ENCODE measurements at regions not wholly inside any gene's neighbourhood (a gene's known extent, or its start where the extent isn't known, plus 50 kb on each side); places are given as distances from the start of the nearest gene placed in this dataset.
"Not testable (repeated sequence)": the region's sequence is repeated elsewhere in the genome, so short reads cannot be mapped to it uniquely, and the experiment has no call there.

DNA sequence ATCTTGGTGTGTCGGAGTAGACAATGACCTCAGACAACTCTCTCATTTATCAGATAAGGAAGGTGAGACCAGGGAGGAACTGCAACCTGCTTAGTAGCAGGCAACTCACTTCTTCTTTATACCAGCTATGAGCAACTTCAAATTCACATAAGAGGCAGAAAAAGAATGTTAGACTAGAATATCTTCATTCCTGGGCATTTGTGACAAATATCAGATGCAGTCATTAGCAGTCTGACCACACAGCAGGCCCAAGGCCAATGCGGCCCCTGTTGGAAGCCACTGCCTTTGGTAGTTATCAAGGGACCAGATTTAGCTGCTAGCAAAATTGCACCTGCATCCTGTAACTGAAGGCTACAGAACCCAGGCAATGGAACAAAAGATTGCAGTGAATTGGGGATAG is 219.2 kb upstream of the RASGEF1B start:
- TF ChIP-seq ZNF274 (IDR thresholded peaks at IDR 0.05; ENCODE audit: low read depth, low read length) = no peak

DNA sequence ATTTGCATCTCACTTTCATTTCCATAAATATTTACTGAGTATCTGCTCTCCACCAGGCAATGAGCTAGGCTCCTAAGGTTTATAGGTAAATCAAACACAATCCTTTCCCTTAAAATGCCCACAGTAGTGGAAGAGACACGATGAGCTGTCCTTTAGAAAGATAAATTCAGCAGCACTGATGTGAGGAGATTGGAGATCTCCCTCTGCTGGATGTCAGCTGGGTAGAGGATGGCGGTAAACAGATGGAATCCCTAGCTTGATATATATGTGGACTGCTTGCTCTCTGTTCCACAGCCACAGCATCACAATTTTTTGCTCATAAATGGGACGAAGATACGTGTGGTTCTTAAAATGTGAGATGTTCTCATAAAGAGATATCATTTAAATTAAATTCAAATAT is 216.4 kb upstream of the RASGEF1B start:
- no peak for TF ChIP-seq ZNF274 (IDR thresholded peaks at IDR 0.05; ENCODE audit: low read depth, low read length)
- no peak overlapping the region for H3K4me3 ChIP-seq (ENCODE audit: low read length)

More for the DNA sequence above, 219.2 kb upstream of the RASGEF1B start:
- H3K4me3 ChIP-seq (ENCODE audit: low read length) = no peak overlapping the region

DNA sequence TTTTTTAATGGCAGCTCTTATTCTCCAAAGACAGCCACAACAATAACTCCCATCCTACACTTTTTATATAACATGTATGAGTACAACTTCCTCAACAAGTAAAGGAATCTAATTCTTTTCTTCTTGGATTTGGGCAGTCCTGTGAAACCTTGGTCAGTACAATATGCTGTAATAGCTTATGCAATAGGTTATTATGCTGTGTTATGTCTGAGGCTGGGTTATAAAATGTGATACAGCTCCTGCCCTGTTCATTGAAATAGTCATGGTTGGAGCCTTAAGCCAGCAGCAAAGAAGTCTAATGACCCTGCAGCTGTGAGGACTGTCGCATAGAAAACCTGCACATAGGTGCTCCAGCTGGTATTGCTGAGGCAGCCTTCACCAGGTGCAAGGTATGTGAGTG is 215.8 kb upstream of the RASGEF1B start:
- TF ChIP-seq ZNF274 (IDR thresholded peaks at IDR 0.05; ENCODE audit: low read depth, low read length) = no peak
- no peak overlapping the region for H3K4me3 ChIP-seq (ENCODE audit: low read length)

DNA sequence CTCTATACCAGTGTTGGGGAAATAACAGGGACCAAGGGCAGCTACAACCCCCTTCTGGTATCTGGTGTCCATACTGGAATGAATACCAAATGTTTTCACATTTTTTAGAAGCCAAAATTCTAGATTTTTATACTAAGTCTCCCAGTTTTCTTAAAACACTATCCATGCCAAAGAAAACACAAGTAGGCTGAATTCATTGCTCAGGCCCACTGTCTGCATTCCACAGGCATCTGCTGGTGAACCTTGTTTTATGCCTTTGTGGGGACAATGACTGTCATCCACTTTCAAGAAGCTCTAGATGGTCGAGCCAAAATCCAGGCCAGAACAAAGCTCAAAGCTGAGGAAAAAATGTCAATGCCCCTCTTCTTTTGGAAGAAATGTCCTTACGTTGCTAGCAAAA is 213.4 kb upstream of the RASGEF1B start:
- H3K4me3 ChIP-seq (ENCODE audit: low read length) = no peak overlapping the region
- TF ChIP-seq ZNF274 (IDR thresholded peaks at IDR 0.05; ENCODE audit: low read depth, low read length) = no peak

DNA sequence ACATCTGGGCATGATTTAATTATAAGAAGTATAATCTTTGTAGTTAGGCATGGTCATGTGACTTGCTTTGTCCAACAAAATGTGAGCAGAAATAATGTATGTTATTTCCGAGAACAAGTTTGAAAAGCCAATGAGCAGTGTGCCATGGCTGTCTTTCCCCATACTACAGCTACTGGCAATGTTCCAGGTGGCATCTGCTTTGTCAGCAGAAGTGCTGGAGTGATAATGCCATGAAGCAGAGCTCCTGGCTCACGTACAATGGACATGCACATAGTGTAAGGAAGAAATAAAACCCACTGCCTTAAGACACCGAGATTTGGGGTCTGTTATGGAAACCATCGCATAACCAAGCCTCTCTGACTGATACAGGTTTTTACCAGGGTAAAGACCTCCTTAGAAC is 212.6 kb upstream of the RASGEF1B start:
- H3K4me3 ChIP-seq (ENCODE audit: low read length) = no peak overlapping the region
- no peak for TF ChIP-seq ZNF274 (IDR thresholded peaks at IDR 0.05; ENCODE audit: low read depth, low read length)

DNA sequence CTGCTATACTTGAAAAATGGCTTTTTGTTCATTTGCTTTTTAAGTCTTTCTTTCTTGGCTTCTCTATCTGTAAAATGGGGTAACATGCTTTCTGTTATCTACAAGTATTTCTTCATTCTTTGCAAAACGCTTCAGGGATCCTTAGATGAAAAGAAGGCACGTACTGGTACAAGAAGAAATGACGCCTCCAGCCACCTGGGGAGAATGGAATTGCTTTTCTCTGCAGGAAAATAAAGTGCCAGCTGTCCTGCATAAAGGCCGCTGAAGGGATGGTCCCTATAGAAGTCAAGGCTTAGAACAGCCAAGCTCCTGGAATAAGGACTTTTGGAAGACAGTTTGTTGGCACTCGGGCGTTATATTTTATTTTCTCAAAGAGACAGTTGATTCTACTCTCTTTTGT is 210.8 kb upstream of the RASGEF1B start:
- H3K4me3 ChIP-seq (ENCODE audit: low read length) = no peak overlapping the region
- TF ChIP-seq ZNF274 (IDR thresholded peaks at IDR 0.05; ENCODE audit: low read depth, low read length) = no peak

DNA sequence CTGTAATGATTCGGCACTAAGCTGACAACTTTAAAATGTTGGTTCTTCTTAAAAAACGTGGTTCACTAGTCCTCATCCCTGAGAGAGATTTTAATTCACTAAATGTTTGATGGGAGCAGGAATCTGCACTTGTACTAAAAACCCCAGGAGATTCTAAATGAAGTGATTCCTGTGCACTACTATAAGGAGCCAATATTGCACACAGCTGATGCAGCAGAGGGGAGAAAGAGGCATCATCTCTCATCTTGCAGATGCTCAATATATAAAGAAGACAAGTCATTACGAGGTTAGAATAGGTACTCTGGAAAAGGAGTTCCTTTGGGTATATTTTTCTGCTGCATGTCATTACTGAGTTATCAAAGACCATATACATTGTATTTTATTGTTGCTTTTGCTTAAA is 207.6 kb upstream of the RASGEF1B start:
- H3K4me3 ChIP-seq (ENCODE audit: low read length) = no peak overlapping the region
- no peak for TF ChIP-seq ZNF274 (IDR thresholded peaks at IDR 0.05; ENCODE audit: low read depth, low read length)

DNA sequence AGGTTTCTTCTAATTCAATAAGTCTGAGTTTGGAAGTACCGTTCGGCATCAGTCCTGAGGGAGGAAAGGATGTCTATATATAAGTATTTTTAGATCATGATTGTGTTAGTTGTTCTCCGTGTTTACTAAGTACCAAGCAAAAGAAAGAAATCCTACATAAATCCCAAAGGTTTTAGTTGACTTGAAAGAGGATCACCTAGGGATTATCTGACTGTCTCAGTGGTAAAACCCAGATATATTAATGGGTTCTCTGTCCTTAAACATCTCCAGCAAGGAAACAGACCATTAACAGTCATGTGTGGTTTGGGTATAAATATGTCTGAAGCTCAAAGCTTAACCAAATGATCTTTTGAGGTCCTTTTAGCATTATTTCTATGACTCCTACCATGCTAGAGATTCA is 207.1 kb upstream of the RASGEF1B start:
- TF ChIP-seq ZNF274 (IDR thresholded peaks at IDR 0.05; ENCODE audit: low read depth, low read length) = no peak
- no peak overlapping the region for H3K4me3 ChIP-seq (ENCODE audit: low read length)

DNA sequence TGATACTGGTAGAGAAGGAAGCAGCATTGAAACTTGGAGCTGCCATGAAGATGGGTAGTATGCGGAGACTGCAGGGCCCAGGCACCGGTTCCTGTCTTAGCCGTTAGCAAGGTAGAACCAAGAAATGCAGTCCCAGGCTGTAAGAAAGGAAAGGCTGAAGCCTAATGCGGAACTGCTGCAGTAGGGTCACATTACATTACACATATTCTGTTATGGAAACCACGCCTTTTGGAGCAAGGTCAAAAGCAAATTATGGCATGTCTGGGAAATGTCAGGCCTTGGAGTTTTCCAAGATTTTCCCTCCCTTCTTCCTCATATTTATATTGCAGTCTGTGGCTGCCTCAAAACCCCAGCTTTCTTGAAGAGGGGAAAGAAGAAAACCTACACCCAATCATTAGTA is 204.8 kb upstream of the RASGEF1B start:
- no peak overlapping the region for H3K4me3 ChIP-seq (ENCODE audit: low read length)
- no peak for TF ChIP-seq ZNF274 (IDR thresholded peaks at IDR 0.05; ENCODE audit: low read depth, low read length)

DNA sequence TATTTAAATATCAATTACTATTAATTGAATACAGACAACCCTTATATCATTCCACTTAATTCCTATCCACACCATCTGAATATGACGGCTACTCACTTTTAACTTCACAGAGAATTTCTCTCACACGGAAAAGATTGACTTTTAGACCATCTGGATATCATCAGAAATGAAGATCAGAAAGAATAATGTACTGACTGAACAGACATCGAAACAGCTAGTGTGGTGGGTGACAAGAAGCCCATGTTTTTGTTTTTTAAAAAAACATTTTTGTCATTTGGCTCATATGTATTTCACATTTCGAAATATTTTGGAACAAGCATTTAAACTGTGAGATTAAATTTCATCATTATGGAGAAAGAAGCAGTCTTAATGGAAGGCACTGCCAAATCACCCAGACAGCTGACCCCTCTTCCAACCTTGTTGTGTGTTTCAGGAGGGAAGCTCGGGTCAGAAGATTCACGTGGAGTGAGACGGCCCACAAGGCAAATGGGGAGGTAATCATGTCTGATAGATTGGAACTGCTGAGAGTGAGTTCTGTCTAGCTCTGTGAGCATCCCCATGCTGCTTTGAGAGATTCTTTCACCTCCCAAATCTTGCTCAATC is 204.2 kb upstream of the RASGEF1B start:
- H3K4me3 ChIP-seq (ENCODE audit: low read length) = no peak overlapping the region
- TF ChIP-seq ZNF274 (IDR thresholded peaks at IDR 0.05; ENCODE audit: low read depth, low read length) = no peak

DNA sequence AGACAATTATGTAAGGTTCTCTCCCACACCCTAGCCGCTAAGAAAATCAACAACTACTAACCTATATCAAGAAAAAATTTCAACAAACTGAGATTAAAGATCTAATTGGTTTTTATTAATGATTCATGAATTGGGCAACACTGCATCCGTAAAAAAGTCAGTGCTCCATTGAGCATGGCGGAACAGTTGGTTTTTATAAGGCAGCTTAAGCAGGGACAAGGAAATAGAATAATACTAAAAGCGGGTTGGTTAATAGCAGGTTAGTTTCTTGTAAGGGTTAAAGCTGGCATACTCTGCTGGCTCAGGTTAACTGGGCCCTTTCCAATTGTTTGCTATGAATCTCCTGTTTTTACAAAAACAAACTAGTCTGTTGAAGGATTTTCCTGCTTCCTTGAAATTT is 202.3 kb upstream of the RASGEF1B start:
- TF ChIP-seq ZNF274 (IDR thresholded peaks at IDR 0.05; ENCODE audit: low read depth, low read length) = no peak
- no peak overlapping the region for H3K4me3 ChIP-seq (ENCODE audit: low read length)

DNA sequence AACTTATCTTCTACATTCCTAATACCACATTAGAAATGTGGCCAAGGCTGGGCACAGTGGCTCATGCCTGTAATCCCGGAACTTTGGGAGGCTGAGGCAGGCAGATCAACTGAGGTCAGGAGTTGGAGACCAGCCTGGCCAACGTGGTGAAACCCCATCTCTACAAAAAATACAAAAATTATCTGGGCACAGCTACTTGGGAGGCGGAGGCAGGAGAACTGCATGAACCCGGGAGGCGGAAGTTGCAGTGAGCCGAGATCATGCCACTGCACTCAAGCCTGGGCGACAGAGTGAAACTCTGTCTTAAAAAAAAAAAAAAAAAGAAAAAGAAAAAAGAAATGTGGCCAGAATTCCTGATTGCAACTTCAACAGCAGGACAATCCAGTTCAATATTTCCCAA is 196.6 kb upstream of the RASGEF1B start:
- not testable (repeated sequence) for H3K4me3 ChIP-seq (ENCODE audit: low read length)

DNA sequence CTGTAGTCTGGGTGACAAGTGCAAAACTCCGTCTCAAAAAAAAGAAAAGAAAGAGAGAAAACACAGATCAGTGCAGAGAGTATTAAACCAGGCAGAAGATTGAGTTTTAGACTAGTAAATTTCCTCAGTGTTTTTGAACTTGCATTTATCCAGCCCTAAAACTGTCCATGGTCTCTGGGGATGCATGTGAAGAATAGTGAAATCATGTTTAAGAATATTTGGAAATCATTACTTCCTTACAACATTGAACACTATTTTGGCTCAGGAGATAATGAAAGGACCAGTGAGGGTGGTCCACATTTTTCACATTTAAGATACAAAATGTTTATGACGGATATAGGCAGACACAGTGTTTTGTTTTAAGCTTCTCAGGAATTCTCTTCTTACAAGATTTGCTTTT is 195.8 kb upstream of the RASGEF1B start:
- no peak for TF ChIP-seq ZNF274 (IDR thresholded peaks at IDR 0.05; ENCODE audit: low read depth, low read length)
- H3K4me3 ChIP-seq (ENCODE audit: low read length) = no peak overlapping the region

DNA sequence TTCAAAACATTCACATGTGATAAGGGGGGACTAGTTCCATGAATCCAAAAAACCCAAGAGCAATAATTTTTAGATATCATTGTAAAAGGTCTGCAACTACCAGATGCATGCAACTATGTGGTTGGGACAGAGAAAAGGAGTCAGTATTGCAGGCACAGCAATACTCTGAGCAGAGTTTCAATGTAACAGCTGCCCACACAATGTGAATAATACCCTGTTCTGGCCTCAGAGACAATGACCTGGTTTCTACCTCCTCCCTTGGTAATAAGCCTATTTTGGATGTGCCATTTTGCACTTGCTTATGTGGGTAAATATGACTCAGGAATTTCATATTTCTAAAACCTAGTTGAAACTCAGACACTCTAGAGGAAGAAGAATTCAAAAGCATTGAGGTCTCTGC is 194.8 kb upstream of the RASGEF1B start:
- TF ChIP-seq ZNF274 (IDR thresholded peaks at IDR 0.05; ENCODE audit: low read depth, low read length) = no peak
- H3K4me3 ChIP-seq (ENCODE audit: low read length) = no peak overlapping the region

DNA sequence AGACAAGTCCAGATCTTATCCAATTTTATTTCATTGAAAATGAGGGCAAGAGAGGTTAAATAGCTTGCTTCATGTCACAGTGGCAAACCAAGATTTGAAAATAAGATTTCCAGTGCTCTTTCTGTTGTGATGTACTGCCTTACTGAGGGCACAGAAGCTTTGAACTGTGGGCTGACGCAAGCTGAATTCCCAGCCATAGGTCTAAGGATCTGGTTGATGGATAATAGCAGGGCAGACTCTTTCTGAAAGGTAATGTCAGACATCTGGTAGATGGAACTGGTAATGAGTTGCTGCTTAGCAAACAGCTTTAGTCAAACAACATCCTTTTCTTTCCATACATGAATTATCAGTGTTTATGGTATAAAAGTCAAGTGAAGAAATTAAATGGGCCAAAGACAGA is 193.9 kb upstream of the RASGEF1B start:
- TF ChIP-seq ZNF274 (IDR thresholded peaks at IDR 0.05; ENCODE audit: low read depth, low read length) = no peak

DNA sequence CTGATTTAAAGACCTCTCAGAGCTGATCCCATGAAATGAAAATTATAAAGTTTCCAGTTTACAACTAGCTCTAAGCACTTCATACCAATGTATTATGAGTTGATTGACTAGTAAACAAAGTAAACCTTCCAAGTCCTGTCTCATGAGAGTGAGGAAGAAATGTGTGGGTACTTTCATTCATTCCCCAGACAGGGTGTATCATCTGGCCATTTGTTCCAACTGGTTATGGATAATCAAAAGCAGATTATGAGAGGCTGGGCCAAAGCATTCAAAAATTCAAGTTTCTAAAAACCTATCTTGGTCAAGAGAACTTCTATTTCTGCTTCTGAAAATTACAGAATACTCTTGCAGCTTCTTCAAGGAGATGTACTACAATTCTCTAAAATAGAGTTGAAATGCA is 193.3 kb upstream of the RASGEF1B start:
- no peak for TF ChIP-seq ZNF274 (IDR thresholded peaks at IDR 0.05; ENCODE audit: low read depth, low read length)

More for the DNA sequence above, 193.9 kb upstream of the RASGEF1B start:
- H3K4me3 ChIP-seq (ENCODE audit: low read length) = no peak overlapping the region

More for the DNA sequence above, 193.3 kb upstream of the RASGEF1B start:
- H3K4me3 ChIP-seq (ENCODE audit: low read length) = no peak overlapping the region

Measured in GM08714 (cell line).